ENCODE measurements at regions not wholly inside any gene's neighbourhood (a gene's known extent, or its start where the extent isn't known, plus 50 kb on each side); places are given as distances from the start of the nearest gene placed in this dataset.
A peak's percentile ranks its signal among the peaks of the same experiment; 100 is the strongest.

DNA sequence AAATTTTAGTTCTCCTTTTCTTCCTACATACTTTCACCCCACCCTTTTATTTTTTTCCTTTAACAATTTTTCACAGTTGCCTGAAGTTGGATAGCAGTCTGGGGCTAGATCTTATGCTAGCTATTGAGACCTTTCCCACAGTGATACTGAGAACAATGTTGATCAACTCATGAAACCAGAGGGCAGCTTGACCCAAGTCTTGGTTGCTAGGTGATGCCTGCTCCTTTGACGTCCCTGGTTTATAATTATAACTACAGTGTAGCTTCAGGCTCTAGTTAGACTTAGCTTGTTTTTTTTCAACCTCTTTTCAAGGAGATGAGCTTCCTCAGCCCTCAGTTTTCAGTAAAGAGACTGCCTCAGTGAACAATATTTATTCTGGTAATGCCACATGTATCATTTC is 648.5 kb downstream of the IRS1 start:
- intact Hi-C loops (cut with DNase I): no loop called here
- Histone ChIP-seq H3K36me3 (ENCODE audit: control insufficient read depth in 2 of 3, insufficient read depth in 3 of 3, low read length in 3 of 3) (no peaks in the 10 kb centered on the region), H3K4me1 (ENCODE audit: control insufficient read depth in 2 of 3, insufficient read depth in 2 of 3, low read depth in 1 of 3, low read length in 3 of 3) (peaks cover 0 to 3% (median 0%) of the 10 kb centered on the region in 3 donors), H3K27me3 (ENCODE audit: control insufficient read depth, insufficient read depth, low read length) (no peaks in the 10 kb centered on the region), H3K27ac (ENCODE audit: low read depth in 2 of 2, low read length in 2 of 2) (no peak overlapping the region), H3K9me3 (ENCODE audit: control insufficient read depth in 2 of 3, insufficient read depth in 1 of 3, low read length in 3 of 3) (no peaks in the 10 kb centered on the region), H3K4me3 (ENCODE audit: low read length in 3 of 3) (no peak overlapping the region), H3K9ac (ENCODE audit: low read length in 3 of 3) (no peak overlapping the region)
- DNase-seq: peak in 1 of 5 donors; percentile 24
- FAIRE-seq: no peak
- TF ChIP-seq, protein P1, sequence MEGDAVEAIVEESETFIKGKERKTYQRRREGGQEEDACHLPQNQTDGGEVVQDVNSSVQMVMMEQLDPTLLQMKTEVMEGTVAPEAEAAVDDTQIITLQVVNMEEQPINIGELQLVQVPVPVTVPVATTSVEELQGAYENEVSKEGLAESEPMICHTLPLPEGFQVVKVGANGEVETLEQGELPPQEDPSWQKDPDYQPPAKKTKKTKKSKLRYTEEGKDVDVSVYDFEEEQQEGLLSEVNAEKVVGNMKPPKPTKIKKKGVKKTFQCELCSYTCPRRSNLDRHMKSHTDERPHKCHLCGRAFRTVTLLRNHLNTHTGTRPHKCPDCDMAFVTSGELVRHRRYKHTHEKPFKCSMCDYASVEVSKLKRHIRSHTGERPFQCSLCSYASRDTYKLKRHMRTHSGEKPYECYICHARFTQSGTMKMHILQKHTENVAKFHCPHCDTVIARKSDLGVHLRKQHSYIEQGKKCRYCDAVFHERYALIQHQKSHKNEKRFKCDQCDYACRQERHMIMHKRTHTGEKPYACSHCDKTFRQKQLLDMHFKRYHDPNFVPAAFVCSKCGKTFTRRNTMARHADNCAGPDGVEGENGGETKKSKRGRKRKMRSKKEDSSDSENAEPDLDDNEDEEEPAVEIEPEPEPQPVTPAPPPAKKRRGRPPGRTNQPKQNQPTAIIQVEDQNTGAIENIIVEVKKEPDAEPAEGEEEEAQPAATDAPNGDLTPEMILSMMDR (IDR thresholded peaks at IDR 0.05; ENCODE audit: borderline replicate concordance, extremely low read depth, insufficient read depth): no peak

- H3K9me3 ChIP-seq (ENCODE audit: control insufficient read depth in 2 of 3, insufficient read depth in 1 of 3, low read length in 3 of 3): no peaks in the 10 kb centered on the region
- DNase-seq (no peak), FAIRE-seq (peak; percentile 71)
- no peaks in the 10 kb centered on the region for H3K36me3 ChIP-seq (ENCODE audit: control insufficient read depth in 2 of 3, insufficient read depth in 3 of 3, low read length in 3 of 3)
- H3K9ac ChIP-seq (ENCODE audit: low read length in 3 of 3): no peak overlapping the region
- no peaks in the 10 kb centered on the region for H3K27me3 ChIP-seq (ENCODE audit: control insufficient read depth, insufficient read depth, low read length)
- TF ChIP-seq, protein P1 (IDR thresholded peaks at IDR 0.05; ENCODE audit: borderline replicate concordance, extremely low read depth, insufficient read depth): no peak
- intact Hi-C loops (cut with DNase I): no loop called here
- no peak overlapping the region for H3K27ac ChIP-seq (ENCODE audit: low read depth in 2 of 2, low read length in 2 of 2)
- H3K4me1 ChIP-seq (ENCODE audit: control insufficient read depth in 2 of 3, insufficient read depth in 2 of 3, low read depth in 1 of 3, low read length in 3 of 3): no peaks in the 10 kb centered on the region
- H3K4me3 ChIP-seq (ENCODE audit: low read length in 3 of 3): no peak overlapping the region
Measured at GRCh38 chr2:226143091-226143490, 656.5 kb downstream of the IRS1 start.

DNA sequence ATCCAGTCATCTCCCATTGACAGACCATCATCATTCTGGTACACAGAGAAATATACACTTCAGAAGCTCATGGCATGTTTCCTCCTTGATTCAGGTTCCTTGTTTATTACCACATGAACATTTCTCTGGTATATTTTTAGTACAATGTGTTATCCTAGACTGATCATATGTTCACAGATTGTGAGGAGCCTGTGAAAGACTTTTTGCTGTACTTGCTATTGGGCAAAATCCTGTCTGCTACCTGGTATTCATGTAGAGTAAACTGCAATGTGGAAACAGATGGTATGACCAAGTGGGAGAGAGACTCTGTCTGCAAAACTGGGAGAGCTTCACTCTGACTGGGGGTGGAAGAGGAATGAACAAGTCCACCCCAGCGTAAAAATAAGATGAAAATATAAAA is 657.2 kb downstream of the IRS1 start:
- no peak overlapping the region for H3K27ac ChIP-seq (ENCODE audit: low read depth in 2 of 2, low read length in 2 of 2)
- DNase-seq (no peak), FAIRE-seq (no peak)
- H3K4me3 ChIP-seq (ENCODE audit: low read length in 3 of 3): no peak overlapping the region
- H3K27me3 ChIP-seq (ENCODE audit: control insufficient read depth, insufficient read depth, low read length): no peaks in the 10 kb centered on the region
- TF ChIP-seq, protein P1 (IDR thresholded peaks at IDR 0.05; ENCODE audit: borderline replicate concordance, extremely low read depth, insufficient read depth): no peak
- intact Hi-C loops (cut with DNase I): no loop called here
- no peak overlapping the region for H3K9ac ChIP-seq (ENCODE audit: low read length in 3 of 3)
- H3K9me3 ChIP-seq (ENCODE audit: control insufficient read depth in 2 of 3, insufficient read depth in 1 of 3, low read length in 3 of 3): no peaks in the 10 kb centered on the region
- no peaks in the 10 kb centered on the region for H3K4me1 ChIP-seq (ENCODE audit: control insufficient read depth in 2 of 3, insufficient read depth in 2 of 3, low read depth in 1 of 3, low read length in 3 of 3)
- H3K36me3 ChIP-seq (ENCODE audit: control insufficient read depth in 2 of 3, insufficient read depth in 3 of 3, low read length in 3 of 3): no peaks in the 10 kb centered on the region

- no peak overlapping the region for H3K27ac ChIP-seq (ENCODE audit: low read depth in 2 of 2, low read length in 2 of 2)
- H3K36me3 ChIP-seq (ENCODE audit: control insufficient read depth in 2 of 3, insufficient read depth in 3 of 3, low read length in 3 of 3): no peaks in the 10 kb centered on the region
- no peak overlapping the region for H3K4me3 ChIP-seq (ENCODE audit: low read length in 3 of 3)
- intact Hi-C loops (cut with DNase I): no loop called here
- no peaks in the 10 kb centered on the region for H3K9me3 ChIP-seq (ENCODE audit: control insufficient read depth in 2 of 3, insufficient read depth in 1 of 3, low read length in 3 of 3)
- TF ChIP-seq, protein P1 (IDR thresholded peaks at IDR 0.05; ENCODE audit: borderline replicate concordance, extremely low read depth, insufficient read depth): no peak
- no peak for FAIRE-seq
- no peak for DNase-seq
- no peaks in the 10 kb centered on the region for H3K27me3 ChIP-seq (ENCODE audit: control insufficient read depth, insufficient read depth, low read length)
- H3K4me1 ChIP-seq (ENCODE audit: control insufficient read depth in 2 of 3, insufficient read depth in 2 of 3, low read depth in 1 of 3, low read length in 3 of 3): peaks cover 0 to 2% (median 0%) of the 10 kb centered on the region in 3 donors
- no peak overlapping the region for H3K9ac ChIP-seq (ENCODE audit: low read length in 3 of 3)
Measured at GRCh38 chr2:226140594-226140993, 659.0 kb downstream of the IRS1 start.
